ENCODE measurements at regions not wholly inside any gene's neighbourhood (a gene's known extent, or its start where the extent isn't known, plus 50 kb on each side); places are given as distances from the start of the nearest gene placed in this dataset.
"Not testable (repeated sequence)": the region's sequence is repeated elsewhere in the genome, so short reads cannot be mapped to it uniquely, and the experiment has no call there.

DNA sequence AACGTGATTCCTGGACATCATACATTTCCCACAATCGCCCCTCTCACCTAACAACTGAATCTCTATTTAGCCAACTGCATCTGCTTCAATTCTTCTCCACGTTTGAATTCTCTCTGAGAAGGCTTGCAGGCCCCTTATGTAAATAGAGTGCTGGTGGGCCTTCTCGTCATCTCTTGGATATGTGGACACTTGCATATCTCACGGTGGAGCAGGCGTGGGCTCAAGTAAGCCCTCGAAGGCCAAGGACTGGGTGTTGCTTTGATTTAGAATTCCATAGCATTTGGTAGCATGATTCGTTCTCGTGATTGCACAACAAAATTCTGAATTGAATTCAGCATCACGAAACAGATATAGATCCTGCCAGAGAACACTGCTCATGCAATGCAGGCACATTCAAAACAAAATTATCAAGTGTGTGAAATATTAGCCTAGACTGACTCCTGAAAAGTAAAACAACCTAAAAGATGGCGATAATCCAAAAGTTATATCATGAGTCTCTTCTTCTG, 613.6 kb downstream of the TFAP2A start:
- no peak for DNase-seq (ENCODE audit: low spot score)
- in situ Hi-C loops (cut with HindIII; ENCODE audit: low sequenced_read_pairs) = no loop called here

GRCh38 chr6:9799582-9799981, 615.3 kb downstream of the TFAP2A start:
- no peak for DNase-seq (ENCODE audit: low spot score)
- in situ Hi-C loops (cut with HindIII; ENCODE audit: low sequenced_read_pairs) = no loop called here

DNA sequence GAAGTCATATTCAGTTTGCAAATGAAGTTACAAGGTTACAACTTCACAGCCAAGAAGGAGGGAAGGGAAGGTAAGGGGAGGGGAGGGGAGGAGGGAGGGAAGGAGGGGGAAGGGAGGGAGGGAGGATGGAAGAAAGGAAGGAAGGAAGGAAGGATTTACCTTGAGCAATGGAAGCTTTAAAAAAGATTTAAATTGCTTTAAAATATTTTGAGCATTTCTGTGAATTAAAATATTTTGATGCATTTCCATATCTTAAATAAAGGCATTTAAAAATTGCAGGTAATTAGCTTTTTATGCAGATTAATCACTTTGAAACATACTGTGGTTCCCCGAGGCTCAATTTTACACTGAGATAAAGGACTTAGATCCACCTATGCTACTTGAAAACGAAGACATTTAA, 618.0 kb downstream of the TFAP2A start:
- in situ Hi-C loops (cut with HindIII; ENCODE audit: low sequenced_read_pairs) = no loop called here

GRCh38 chr6:9795880-9796279, 619.0 kb downstream of the TFAP2A start:
- in situ Hi-C loops (cut with HindIII; ENCODE audit: low sequenced_read_pairs) = no loop called here
- no peak for DNase-seq (ENCODE audit: low spot score)

More for the DNA sequence above, 618.0 kb downstream of the TFAP2A start:
- no peak for DNase-seq (ENCODE audit: low spot score)

GRCh38 chr6:9789201-9789600, 625.7 kb downstream of the TFAP2A start:
- DNase-seq (ENCODE audit: low spot score) = no peak
- in situ Hi-C loops (cut with HindIII; ENCODE audit: low sequenced_read_pairs) = no loop called here

- in situ Hi-C loops (cut with HindIII; ENCODE audit: low sequenced_read_pairs) = no loop called here
- no peak for DNase-seq (ENCODE audit: low spot score)
Measured at GRCh38 chr6:9784786-9785185, 630.1 kb downstream of the TFAP2A start.

GRCh38 chr6:9783567-9783966, 631.3 kb downstream of the TFAP2A start:
- in situ Hi-C loops (cut with HindIII; ENCODE audit: low sequenced_read_pairs) = no loop called here
- DNase-seq (ENCODE audit: low spot score) = no peak

GRCh38 chr6:9766240-9766915, 648.5 kb downstream of the TFAP2A start:
- no peak for DNase-seq (ENCODE audit: low spot score)
- in situ Hi-C loops (cut with HindIII; ENCODE audit: low sequenced_read_pairs) = no loop called here

DNA sequence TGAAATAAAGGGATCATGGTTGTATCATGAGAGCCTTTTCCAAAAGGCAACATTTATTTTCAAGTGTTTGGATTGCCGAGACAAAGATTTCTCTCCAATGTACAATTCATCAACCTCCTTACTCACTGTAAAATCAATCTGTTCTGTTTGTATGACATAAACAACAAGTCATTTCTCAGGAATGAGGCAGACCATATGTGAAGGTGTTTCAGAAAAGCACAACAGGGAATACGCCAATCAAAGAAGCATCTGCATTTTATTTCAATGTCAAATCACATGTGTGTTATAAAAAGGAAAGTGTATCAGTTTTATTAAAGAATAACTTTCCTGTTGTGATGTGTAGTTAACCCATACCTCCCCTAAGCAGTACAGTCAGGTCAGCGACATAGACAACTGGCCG, 653.7 kb downstream of the TFAP2A start:
- in situ Hi-C loops (cut with HindIII; ENCODE audit: low sequenced_read_pairs) = no loop called here
- no peak for DNase-seq (ENCODE audit: low spot score)

DNA sequence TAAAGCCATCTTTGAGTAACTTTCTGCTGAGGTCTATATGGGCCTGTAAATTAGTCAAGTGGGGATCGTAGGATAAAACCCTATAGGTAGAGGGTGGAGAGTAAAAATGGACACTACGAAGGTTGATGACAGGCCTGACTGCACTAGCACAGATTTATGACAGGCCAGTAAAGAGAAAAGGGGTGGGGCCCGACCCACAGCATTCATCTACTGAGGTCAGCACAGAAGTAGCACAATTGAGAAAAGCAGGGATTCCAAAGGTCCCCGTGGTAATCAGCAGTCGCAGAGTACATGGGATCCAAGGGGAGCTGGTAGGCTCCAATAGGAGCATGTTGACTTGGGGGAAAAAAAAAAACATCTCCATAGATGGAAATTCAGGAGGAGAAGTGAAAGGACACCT, 660.4 kb downstream of the TFAP2A start:
- in situ Hi-C loops (cut with HindIII; ENCODE audit: low sequenced_read_pairs) = no loop called here
- DNase-seq (ENCODE audit: low spot score) = no peak

GRCh38 chr6:9745966-9746365, 668.9 kb downstream of the TFAP2A start:
- DNase-seq (ENCODE audit: low spot score) = no peak
- in situ Hi-C loops (cut with HindIII; ENCODE audit: low sequenced_read_pairs) = no loop called here

DNA sequence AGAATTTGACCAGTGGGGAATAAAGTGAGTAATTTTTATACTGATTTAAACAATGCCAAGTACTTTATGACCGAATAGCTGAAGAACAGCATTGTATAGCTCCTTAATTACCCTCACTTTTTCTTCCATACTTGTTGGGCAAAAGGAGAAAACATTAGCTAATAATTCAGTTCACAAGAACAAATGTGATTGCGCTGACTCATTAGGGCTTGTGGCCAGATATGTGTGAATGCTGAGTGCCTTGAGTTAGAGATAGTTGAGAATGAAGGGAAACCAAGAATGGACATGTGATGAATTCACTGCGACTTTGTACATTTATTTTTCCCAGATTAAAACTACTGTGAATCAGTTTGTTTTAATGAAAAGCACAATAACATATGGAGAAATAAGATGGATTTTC, 669.4 kb downstream of the TFAP2A start:
- DNase-seq (ENCODE audit: low spot score) = no peak
- in situ Hi-C loops (cut with HindIII; ENCODE audit: low sequenced_read_pairs) = no loop called here

GRCh38 chr6:9744119-9744518, 670.8 kb downstream of the TFAP2A start:
- DNase-seq (ENCODE audit: low spot score) = no peak
- in situ Hi-C loops (cut with HindIII; ENCODE audit: low sequenced_read_pairs) = no loop called here

DNA sequence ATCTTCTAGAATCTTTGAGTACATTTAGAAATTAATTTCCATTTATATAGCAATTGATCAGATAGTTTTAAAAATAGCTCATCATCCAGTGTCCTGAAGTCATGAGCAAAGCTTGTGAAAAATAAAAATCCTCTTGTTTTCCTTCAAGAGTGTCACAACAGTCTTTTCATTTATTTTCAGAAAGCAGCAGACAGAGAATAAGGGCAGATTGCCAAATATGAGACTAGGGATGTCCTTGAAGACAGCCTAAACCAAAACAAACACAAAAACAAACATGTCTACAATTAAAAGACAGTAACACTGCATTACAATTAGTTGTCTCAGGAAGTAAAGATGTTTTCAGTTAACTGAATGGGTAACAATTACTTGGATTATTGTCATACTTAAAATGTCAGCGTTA, 682.8 kb downstream of the TFAP2A start:
- in situ Hi-C loops (cut with HindIII; ENCODE audit: low sequenced_read_pairs) = no loop called here
- DNase-seq (ENCODE audit: low spot score) = no peak

DNA sequence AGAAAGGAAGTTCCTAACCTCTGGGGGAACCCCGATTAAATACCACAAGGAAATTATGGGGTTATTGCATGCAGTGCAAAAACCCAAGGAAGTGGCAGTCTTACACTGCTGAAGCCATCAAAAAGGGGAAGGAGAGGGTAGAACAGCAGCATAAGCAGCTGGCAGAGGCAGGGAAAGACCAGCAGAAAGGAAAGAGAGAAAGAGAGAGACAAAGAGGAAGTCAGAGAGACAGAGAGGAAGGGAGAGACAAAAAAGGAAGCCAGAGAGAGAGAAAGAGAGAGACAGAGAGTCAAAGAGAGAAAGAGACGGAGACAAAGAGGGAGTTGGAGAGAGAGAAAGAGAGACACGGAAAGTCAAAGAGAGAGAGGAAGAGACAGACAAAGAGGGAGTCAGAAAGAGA, 689.1 kb downstream of the TFAP2A start:
- DNase-seq (ENCODE audit: low spot score); in situ Hi-C loops (cut with HindIII; ENCODE audit: low sequenced_read_pairs): not testable (repeated sequence)

DNA sequence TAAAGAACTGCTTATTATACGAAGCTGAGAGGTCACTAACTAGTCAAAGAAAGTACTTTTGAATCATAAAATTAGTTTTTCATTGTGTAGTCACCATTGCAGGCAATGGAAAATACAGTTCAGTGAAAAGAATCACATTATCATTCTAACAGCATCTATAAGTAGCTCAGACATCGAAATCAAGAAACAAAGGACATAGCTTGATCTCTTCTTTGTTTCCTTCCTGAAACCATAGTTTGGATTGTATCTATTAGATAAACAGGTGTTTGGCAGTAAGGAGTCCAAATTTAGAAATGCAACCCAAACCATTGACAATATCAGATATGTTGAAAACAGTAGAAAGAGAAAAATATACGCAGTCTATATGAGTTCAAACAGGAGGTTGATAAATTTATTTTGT, 697.3 kb downstream of the TFAP2A start:
- no peak for DNase-seq (ENCODE audit: low spot score)
- in situ Hi-C loops (cut with HindIII; ENCODE audit: low sequenced_read_pairs) = no loop called here

GRCh38 chr6:9711365-9711764, 703.5 kb downstream of the TFAP2A start:
- no peak for DNase-seq (ENCODE audit: low spot score)
- in situ Hi-C loops (cut with HindIII; ENCODE audit: low sequenced_read_pairs) = no loop called here

DNA sequence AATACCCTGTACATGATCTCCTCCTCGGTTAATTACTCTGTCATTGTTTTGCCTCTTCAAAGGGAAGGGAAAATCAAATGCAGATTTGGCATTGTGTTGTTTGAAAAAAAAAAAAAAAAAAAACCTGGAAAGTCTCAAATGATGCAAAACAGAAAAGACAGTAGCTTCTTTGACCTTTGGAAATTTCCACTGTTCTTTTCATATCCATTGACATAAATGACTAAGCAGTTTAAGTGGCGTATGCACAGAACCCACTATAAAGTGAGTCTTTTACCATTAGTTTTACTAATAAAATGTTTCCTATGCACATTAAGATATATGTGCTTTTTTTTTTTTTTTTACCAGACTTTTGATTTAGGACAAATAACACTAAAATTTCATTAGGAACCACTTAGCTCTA, 704.3 kb downstream of the TFAP2A start:
- in situ Hi-C loops (cut with HindIII; ENCODE audit: low sequenced_read_pairs) = no loop called here
- DNase-seq (ENCODE audit: low spot score) = no peak

GRCh38 chr6:9708600-9708999, 706.3 kb downstream of the TFAP2A start:
- DNase-seq (ENCODE audit: low spot score) = no peak
- in situ Hi-C loops (cut with HindIII; ENCODE audit: low sequenced_read_pairs) = no loop called here

- DNase-seq (ENCODE audit: low spot score) = no peak
- in situ Hi-C loops (cut with HindIII; ENCODE audit: low sequenced_read_pairs) = no loop called here
Measured at GRCh38 chr6:9704989-9705388, 709.9 kb downstream of the TFAP2A start.

- in situ Hi-C loops (cut with HindIII; ENCODE audit: low sequenced_read_pairs) = no loop called here
- no peak for DNase-seq (ENCODE audit: low spot score)
Measured at GRCh38 chr6:9702914-9703313, 712.0 kb downstream of the TFAP2A start.

Measured in G401 (cell line).